Breast epithelium (tissue), 4 donors: ENCODE measurements at regions not wholly inside any gene's neighbourhood (a gene's known extent, or its start where the extent isn't known, plus 50 kb on each side); places are given as distances from the start of the nearest gene placed in this dataset.
"Not testable (repeated sequence)": the region's sequence is repeated elsewhere in the genome, so short reads cannot be mapped to it uniquely, and the experiment has no call there.

Experiments used
- DNase-seq, 2 donors: peaks; one replicate each; pipeline ENCODE4 v3.0.0-alpha.2; 2019; ENCODE audit warnings: low spot score in 2 of 2
- H3K27ac ChIP-seq, 2 donors: fragments of 200-600 bp; sonication (generic) in 1 of 2; one replicate each; pipeline ENCODE4 v1.5.1; 2016 to 2019; ENCODE audit warnings: mild to moderate bottlenecking in 1 of 2
- H3K27me3 ChIP-seq, 2 donors: fragments of 200-600 bp; sonication (generic) in 1 of 2; one replicate each; pipeline versions ENCODE4 v1.5.1 to v1.6.0; 2017 to 2019; ENCODE audit warnings: control low read depth in 1 of 2, mild to moderate bottlenecking in 1 of 2
- H3K36me3 ChIP-seq: fragments of 200-600 bp; one replicate; pipeline ENCODE4 v1.5.1; 2019
- H3K4me1 ChIP-seq, 2 donors: fragments of 200-600 bp; sonication (generic); one replicate each; pipeline ENCODE4 v1.5.1; 2016 to 2019; ENCODE audit warnings: control low read depth in 1 of 2
- H3K4me3 ChIP-seq, 3 donors: fragments of 200-600 bp; sonication (generic); 1 replicate in 2 of 3; 2 replicates in 1 of 3; pipeline ENCODE4 v1.5.1; 2016 to 2019; ENCODE audit warnings: mild to moderate bottlenecking in 3 of 3, moderate library complexity in 2 of 3
- H3K9me3 ChIP-seq, 2 donors: fragments of 200-600 bp; sonication (generic) in 1 of 2; one replicate each; pipeline ENCODE4 v1.5.1; 2016 to 2019; ENCODE audit warnings: control low read depth in 1 of 2
- CTCF ChIP-seq, 3 donors: fragments of 450-650 bp; IDR thresholded peaks; one replicate each; pipeline ENCODE4 v1.5.1; 2016 to 2017; ENCODE audit warnings: antibody characterized with exemption in 3 of 3, mild to moderate bottlenecking in 3 of 3, moderate library complexity in 3 of 3
- POLR2A ChIP-seq: fragments of 450-650 bp; IDR thresholded peaks from one replicate; pipeline ENCODE4 v1.6.1; 2016; ENCODE audit warnings: antibody characterized with exemption, mild to moderate bottlenecking, moderate library complexity
- POLR2AphosphoS5 ChIP-seq, 3 donors: sonication (generic); formaldehyde crosslinking; IDR thresholded peaks; one replicate each; pipeline ENCODE4 v1.6.1; 2017; ENCODE audit warnings: antibody characterized with exemption in 3 of 3
- intact Hi-C: fragments of 100-400 bp; cut with DNase I; formaldehyde crosslinking; loops from one replicate; pipeline ENCODE4 v1.15.1; 2023; ENCODE audit warnings: low total_unique reads

GRCh38 chr5:1636981-1637638 is 113.3 kb upstream of the LPCAT1 start:
- Histone ChIP-seq H3K9me3 (no peaks in the 10 kb centered on the region), H3K4me3 (no peak overlapping the region), H3K27ac (no peak overlapping the region), H3K36me3 (no peaks in the 10 kb centered on the region), H3K4me1 (no peaks in the 10 kb centered on the region), H3K27me3 (no peaks in the 10 kb centered on the region)
- intact Hi-C loops = no loop called here
- TF ChIP-seq POLR2A (no peak), CTCF (IDR thresholded peaks at IDR 0.05) (no peak), POLR2AphosphoS5 (IDR thresholded peaks at IDR 0.05) (no peak)
- DNase-seq = peak in 1 of 2 donors; percentile 30

GRCh38 chr5:1636208-1636770 is 112.5 kb upstream of the LPCAT1 start:
- H3K36me3 ChIP-seq, H3K27ac ChIP-seq, H3K4me1 ChIP-seq, intact Hi-C loops, H3K4me3 ChIP-seq, H3K9me3 ChIP-seq, H3K27me3 ChIP-seq: not testable (repeated sequence)
- DNase-seq = peak in 1 of 2 donors; percentile 22

GRCh38 chr5:1635477-1635876 is 111.7 kb upstream of the LPCAT1 start:
- intact Hi-C loops, DNase-seq, H3K4me3 ChIP-seq, H3K9me3 ChIP-seq, H3K27ac ChIP-seq, H3K36me3 ChIP-seq, H3K27me3 ChIP-seq, H3K4me1 ChIP-seq: not testable (repeated sequence)

GRCh38 chr5:1634337-1634661 is 110.5 kb upstream of the LPCAT1 start:
- H3K9me3 ChIP-seq = no peaks in the 10 kb centered on the region
- no peaks in the 10 kb centered on the region for H3K36me3 ChIP-seq
- H3K27me3 ChIP-seq = no peaks in the 10 kb centered on the region
- no peaks in the 10 kb centered on the region for H3K4me1 ChIP-seq
- peak overlapping the region; percentile 85 to 95 for H3K27ac ChIP-seq
- no peak for DNase-seq
- peak overlapping the region; percentile 59 to 88 (median 81) for H3K4me3 ChIP-seq
- no peak for TF ChIP-seq CTCF (IDR thresholded peaks at IDR 0.05)
- TF ChIP-seq POLR2A = no peak
- TF ChIP-seq POLR2AphosphoS5 (IDR thresholded peaks at IDR 0.05) = no peak
- intact Hi-C loops = no loop called here

- intact Hi-C loops = no loop called here
- H3K4me1 ChIP-seq = no peaks in the 10 kb centered on the region
- no peaks in the 10 kb centered on the region for H3K36me3 ChIP-seq
- H3K27me3 ChIP-seq = no peaks in the 10 kb centered on the region
- H3K4me3 ChIP-seq = peak overlapping the region; percentile 59 to 88 (median 81)
- H3K27ac ChIP-seq = peak overlapping the region; percentile 85 to 95
- no peaks in the 10 kb centered on the region for H3K9me3 ChIP-seq
- peak; percentile 60 to 73 for DNase-seq
- TF ChIP-seq POLR2AphosphoS5 (IDR thresholded peaks at IDR 0.05) = peak; percentile 71 to 82 (median 74)
- TF ChIP-seq POLR2A = peak; percentile 70
- TF ChIP-seq CTCF (IDR thresholded peaks at IDR 0.05) = no peak
Observed at GRCh38 chr5:1633605-1634336, 110.0 kb upstream of the LPCAT1 start.

GRCh38 chr5:1631004-1631403 is 107.2 kb upstream of the LPCAT1 start:
- H3K4me1 ChIP-seq, intact Hi-C loops, H3K27me3 ChIP-seq, H3K36me3 ChIP-seq, H3K4me3 ChIP-seq, H3K27ac ChIP-seq, H3K9me3 ChIP-seq, DNase-seq: not testable (repeated sequence)

GRCh38 chr5:1626397-1626796 is 102.6 kb upstream of the LPCAT1 start:
- DNase-seq, H3K4me3 ChIP-seq, intact Hi-C loops, H3K27me3 ChIP-seq, H3K27ac ChIP-seq, H3K4me1 ChIP-seq, H3K9me3 ChIP-seq, H3K36me3 ChIP-seq: not testable (repeated sequence)

GRCh38 chr5:1619531-1619930 is 95.8 kb upstream of the LPCAT1 start:
- H3K9me3 ChIP-seq, H3K4me1 ChIP-seq, H3K4me3 ChIP-seq, intact Hi-C loops, H3K27me3 ChIP-seq, H3K27ac ChIP-seq, DNase-seq, H3K36me3 ChIP-seq: not testable (repeated sequence)

GRCh38 chr5:1618296-1618865 is 94.6 kb upstream of the LPCAT1 start:
- not testable (repeated sequence) for H3K36me3 ChIP-seq

More at GRCh38 chr5:1618296-1618865, 94.6 kb upstream of the LPCAT1 start:
- H3K27ac ChIP-seq, intact Hi-C loops, H3K4me1 ChIP-seq, H3K4me3 ChIP-seq, DNase-seq, H3K27me3 ChIP-seq, H3K9me3 ChIP-seq: not testable (repeated sequence)
